SH-SY5Y (cell line): ENCODE measurements at regions not wholly inside any gene's neighbourhood (a gene's known extent, or its start where the extent isn't known, plus 50 kb on each side); places are given as distances from the start of the nearest gene placed in this dataset.

Experiments used
- GATA2 ChIP-seq: IDR thresholded peaks from 2 replicates; pipeline ENCODE4 v1.6.1; 2011; ENCODE audit warnings: mild to moderate bottlenecking, low read depth, low read length
- GATA3 ChIP-seq: IDR thresholded peaks from 2 replicates; pipeline ENCODE4 v1.6.1; 2011; ENCODE audit warnings: low read depth, mild to moderate bottlenecking, low read length, moderate library complexity

DNA sequence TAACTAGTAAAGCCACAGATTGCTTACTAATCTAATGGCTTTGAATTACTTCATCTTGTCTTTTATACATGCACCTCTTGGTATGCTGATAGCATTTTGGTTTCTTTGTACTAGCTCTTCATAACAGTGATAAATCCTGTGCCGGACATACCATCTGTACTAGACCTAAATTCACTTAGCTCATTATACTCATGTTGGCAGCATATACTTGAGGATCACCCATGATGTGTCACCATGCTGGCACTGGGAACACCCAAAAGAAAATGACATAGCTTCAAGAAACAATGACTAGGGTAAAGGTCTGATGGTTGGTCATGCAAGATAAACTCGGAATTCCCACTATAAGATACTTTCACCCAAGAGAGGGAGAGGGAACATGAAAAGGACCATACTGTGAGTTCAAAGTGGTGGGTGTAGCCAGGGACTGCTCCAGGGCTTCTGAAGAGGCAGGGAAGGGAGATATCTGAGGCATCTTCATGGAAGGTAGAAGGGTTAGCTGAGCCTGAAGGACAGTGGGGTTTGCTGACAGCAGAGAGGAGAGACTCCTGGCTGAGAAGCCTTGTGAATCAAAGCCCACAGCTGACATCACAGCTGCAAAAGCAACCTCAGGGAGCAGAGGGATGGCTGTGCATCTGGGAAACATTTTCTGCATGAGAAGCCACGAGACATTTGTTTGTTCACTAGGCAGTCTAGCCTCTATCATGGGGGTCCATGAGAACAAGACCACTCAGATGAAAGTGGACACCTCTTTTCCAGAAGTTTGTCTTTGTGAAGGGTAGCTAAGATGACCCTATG lies 314.2 kb downstream of the RAB28 start:
- TF ChIP-seq GATA2 (no peak), GATA3 (no peak)
